ENCODE measurements at regions not wholly inside any gene's neighbourhood (a gene's known extent, or its start where the extent isn't known, plus 50 kb on each side); places are given as distances from the start of the nearest gene placed in this dataset.

GRCh38 chr17:73949903-73950592 is 253.4 kb upstream of the RPL38 start:
- Mint-ChIP-seq H3K27me3 (peaks cover 27% of the 10 kb centered on the region), H3K9me3 (ENCODE audit: insufficient read depth) (no peaks in the 10 kb centered on the region), H3K4me3 (no peak overlapping the region), H3K27ac (no peak overlapping the region), H3K4me1 (peaks cover 4% of the 10 kb centered on the region)
- ChIA-PET POLR2A (no interaction called here), CTCF (interaction anchor here (1.2 kb wide), 1 partner anchor 15 kb away, joined by 4 read pairs; no protein-coding TSS in a partner anchor)
- 88% methylated on average over 8 of the region's 13 CpGs for WGBS (ENCODE audit: insufficient coverage)
- ATAC-seq (ENCODE audit: low read depth) (no peak), DNase-seq (no peak)
- TF ChIP-seq EZH2 (IDR thresholded peaks at IDR 0.05; ENCODE audit: borderline replicate concordance, insufficient read depth, low read depth, low read length, poor library complexity, severe bottlenecking) = no peak
- no peak for TF ChIP-seq CTCF (IDR thresholded peaks at IDR 0.05)
- intact Hi-C loops (cut with micrococcal nuclease) = loop anchor here (10.0 kb wide), 1 partner anchor 365 kb away; no protein-coding TSS in a partner anchor
- H4K20me1 ChIP-seq (ENCODE audit: control insufficient read depth, insufficient read depth, low read length, poor library complexity, severe bottlenecking) = no peaks in the 10 kb centered on the region
- H3K36me3 ChIP-seq (replicated peaks in 1 of 2; ENCODE audit: control extremely low read depth in 1 of 2, control insufficient read depth in 1 of 2, extremely low read depth in 1 of 2, insufficient read depth in 2 of 2, low read length in 1 of 2) = no peaks in the 10 kb centered on the region
- H3K4me3 ChIP-seq (ENCODE audit: control extremely low read depth in 1 of 5, extremely low read depth in 1 of 5, insufficient read depth in 1 of 5, low read depth in 2 of 5, low read length in 4 of 5) = no peak overlapping the region
- peaks cover 0 to 33% (median 18%) of the 10 kb centered on the region in 4 experiments for H3K27me3 ChIP-seq (replicated peaks in 1 of 4; ENCODE audit: control extremely low read depth in 1 of 4, control insufficient read depth in 3 of 4, insufficient read depth in 4 of 4, low read length in 3 of 4)
- H2AFZ ChIP-seq (ENCODE audit: insufficient read depth, low read depth, low read length, poor library complexity, severe bottlenecking) = no peak overlapping the region
- no peak overlapping the region for H3K27ac ChIP-seq (ENCODE audit: low read length in 2 of 2)
- H3K4me1 ChIP-seq (ENCODE audit: control insufficient read depth in 2 of 2, insufficient read depth in 2 of 2, low read length in 2 of 2) = peaks cover 12% of the 10 kb centered on the region in 2 donors
- H3K79me2 ChIP-seq (ENCODE audit: control insufficient read depth, insufficient read depth, low read length) = no peaks in the 10 kb centered on the region
- no peak overlapping the region for H3K4me2 ChIP-seq (replicated peaks; ENCODE audit: low read depth, low read length, poor library complexity, severe bottlenecking)
- H3K9me3 ChIP-seq (ENCODE audit: control extremely low read depth in 1 of 3, control insufficient read depth in 2 of 3, insufficient read depth in 1 of 3, low read length in 2 of 3) = peaks cover 0 to 13% (median 0%) of the 10 kb centered on the region in 3 donors
- no peak overlapping the region for H3K9ac ChIP-seq (ENCODE audit: low read length)

DNA sequence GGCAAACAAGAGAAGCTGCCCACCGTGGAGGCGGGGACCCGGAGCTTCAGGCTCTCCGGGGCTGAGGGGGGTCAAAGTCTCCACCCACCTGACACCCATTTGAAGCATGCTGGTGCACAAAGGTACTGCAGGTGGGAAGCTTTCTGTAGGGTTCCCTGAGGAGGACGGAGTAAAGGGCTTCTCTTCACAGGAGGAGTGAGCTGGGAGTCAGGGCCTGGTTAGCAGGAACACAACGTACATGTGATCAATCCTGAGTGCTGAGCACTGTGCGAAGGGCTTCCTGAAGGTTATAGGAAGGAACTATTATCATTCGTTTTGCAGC is 252.9 kb upstream of the RPL38 start:
- H3K9me3 Mint-ChIP-seq (ENCODE audit: insufficient read depth) = no peaks in the 10 kb centered on the region
- Histone ChIP-seq H3K4me1 (ENCODE audit: control insufficient read depth in 2 of 2, insufficient read depth in 2 of 2, low read length in 2 of 2) (peaks cover 12% of the 10 kb centered on the region in 2 donors), H3K9ac (ENCODE audit: low read length) (no peak overlapping the region), H4K20me1 (ENCODE audit: control insufficient read depth, insufficient read depth, low read length, poor library complexity, severe bottlenecking) (no peaks in the 10 kb centered on the region), H3K27me3 (replicated peaks in 1 of 4; ENCODE audit: control extremely low read depth in 1 of 4, control insufficient read depth in 3 of 4, insufficient read depth in 4 of 4, low read length in 3 of 4) (peaks cover 0 to 33% (median 18%) of the 10 kb centered on the region in 4 experiments), H3K9me3 (ENCODE audit: control extremely low read depth in 1 of 3, control insufficient read depth in 2 of 3, insufficient read depth in 1 of 3, low read length in 2 of 3) (peaks cover 0 to 13% (median 0%) of the 10 kb centered on the region in 3 donors), H3K36me3 (replicated peaks in 1 of 2; ENCODE audit: control extremely low read depth in 1 of 2, control insufficient read depth in 1 of 2, extremely low read depth in 1 of 2, insufficient read depth in 2 of 2, low read length in 1 of 2) (no peaks in the 10 kb centered on the region), H3K4me3 (ENCODE audit: control extremely low read depth in 1 of 5, extremely low read depth in 1 of 5, insufficient read depth in 1 of 5, low read depth in 2 of 5, low read length in 4 of 5) (no peak overlapping the region), H3K27ac (ENCODE audit: low read length in 2 of 2) (no peak overlapping the region), H3K4me2 (replicated peaks; ENCODE audit: low read depth, low read length, poor library complexity, severe bottlenecking) (no peak overlapping the region), H3K79me2 (ENCODE audit: control insufficient read depth, insufficient read depth, low read length) (no peaks in the 10 kb centered on the region), H2AFZ (ENCODE audit: insufficient read depth, low read depth, low read length, poor library complexity, severe bottlenecking) (no peak overlapping the region)
- ATAC-seq (ENCODE audit: low read depth) (no peak), DNase-seq (no peak)
- H3K4me1 Mint-ChIP-seq = peaks cover 4% of the 10 kb centered on the region
- 88% methylated on average over 3 of the region's 8 CpGs for WGBS (ENCODE audit: insufficient coverage)
- no peak for TF ChIP-seq CTCF (IDR thresholded peaks at IDR 0.05)
- TF ChIP-seq EZH2 (IDR thresholded peaks at IDR 0.05; ENCODE audit: borderline replicate concordance, insufficient read depth, low read depth, low read length, poor library complexity, severe bottlenecking) = no peak
- no peak overlapping the region for H3K4me3 Mint-ChIP-seq
- ChIA-PET POLR2A (no interaction called here), CTCF (interaction anchor here (1.2 kb wide), 1 partner anchor 14 kb away, joined by 4 read pairs; no protein-coding TSS in a partner anchor)
- peaks cover 27% of the 10 kb centered on the region for H3K27me3 Mint-ChIP-seq
- intact Hi-C loops (cut with micrococcal nuclease) = loop anchor here (10.0 kb wide), 1 partner anchor 366 kb away; no protein-coding TSS in a partner anchor
- H3K27ac Mint-ChIP-seq = no peak overlapping the region

Measured in B cell (primary cell).